ENCODE measurements at regions not wholly inside any gene's neighbourhood (a gene's known extent, or its start where the extent isn't known, plus 50 kb on each side); places are given as distances from the start of the nearest gene placed in this dataset.

GRCh38 chr14:43900173-43900655 is 606.9 kb downstream of the FSCB start:
- Histone ChIP-seq H4K91ac (ENCODE audit: insufficient read depth, low read depth, low read length) (no peak overlapping the region), H3K4me1 (ENCODE audit: control insufficient read depth, insufficient read depth, low read length) (no peaks in the 10 kb centered on the region), H3K4ac (ENCODE audit: low read depth, low read length) (no peak overlapping the region), H3K23ac (ENCODE audit: low read depth, low read length) (no peak overlapping the region), H3K9me3 (ENCODE audit: control insufficient read depth, insufficient read depth, low read length) (no peaks in the 10 kb centered on the region), H4K20me1 (ENCODE audit: insufficient read depth, low read length) (no peaks in the 10 kb centered on the region), H3K9ac (ENCODE audit: low read depth, low read length) (no peak overlapping the region), H2AK5ac (ENCODE audit: low read depth, low read length) (no peak overlapping the region), H3K4me2 (ENCODE audit: low read depth, low read length) (no peak overlapping the region), H2BK5ac (ENCODE audit: low read depth, low read length, poor library complexity, severe bottlenecking) (no peak overlapping the region), H2BK15ac (ENCODE audit: low read depth, low read length) (no peak overlapping the region), H3K18ac (ENCODE audit: low read depth, low read length) (no peak overlapping the region), H3K14ac (replicated peaks; ENCODE audit: low read depth, low read length) (no peak overlapping the region), H3K79me1 (ENCODE audit: low read depth in 1 of 2, low read length in 2 of 2) (no peaks in the 10 kb centered on the region), H4K8ac (ENCODE audit: low read depth in 2 of 2, low read length in 2 of 2) (no peak overlapping the region), H4K5ac (ENCODE audit: low read depth, low read length) (no peak overlapping the region), H2AFZ (replicated peaks; ENCODE audit: low read length, poor library complexity) (no peak overlapping the region), H3K56ac (ENCODE audit: extremely low read depth, insufficient read depth, low read length) (no peak overlapping the region), H2AK9ac (replicated peaks; ENCODE audit: low read depth, low read length, poor library complexity) (no peak overlapping the region), H3K27me3 (ENCODE audit: control insufficient read depth, insufficient read depth, low read length) (no peaks in the 10 kb centered on the region), H2BK20ac (ENCODE audit: low read depth, low read length) (no peak overlapping the region), H3K4me3 (ENCODE audit: insufficient read depth, low read depth, low read length) (no peak overlapping the region), H3K36me3 (ENCODE audit: control insufficient read depth, insufficient read depth, low read length) (no peaks in the 10 kb centered on the region), H2BK120ac (ENCODE audit: low read depth, low read length) (no peak overlapping the region), H3K27ac (ENCODE audit: insufficient read depth, low read length) (no peak overlapping the region), H3K9me1 (ENCODE audit: insufficient read depth, low read length) (no peaks in the 10 kb centered on the region)
- ATAC-seq (ENCODE audit: low read depth) (no peak), DNase-seq (no peak)
- BruUV-seq (replicated peaks), result no TSS peak
- WGBS, 2 experiments (ENCODE audit: extremely low coverage in 2 of 2, insufficient read length in 1 of 2), result no CpG with 5 or more reads among the region's 2 CpGs
- TF ChIP-seq CEBPB (IDR thresholded peaks at IDR 0.05; ENCODE audit: low read depth, low read length), result no peak
- no peak for TF ChIP-seq SMC3 (IDR thresholded peaks at IDR 0.05; ENCODE audit: low read depth, low read length)
- no peak for TF ChIP-seq CTCF (conservative IDR thresholded peaks at IDR 0.05; ENCODE audit: low read depth, low read length)
- no peak for TF ChIP-seq MXI1 (IDR thresholded peaks at IDR 0.05; ENCODE audit: borderline replicate concordance, low read depth, low read length)
- no peak for TF ChIP-seq RFX5 (IDR thresholded peaks at IDR 0.05; ENCODE audit: low read depth, low read length)
- TF ChIP-seq MAZ (IDR thresholded peaks at IDR 0.05; ENCODE audit: borderline replicate concordance, low read depth, low read length), result no peak
- no peak for TF ChIP-seq MAFK (IDR thresholded peaks at IDR 0.05; ENCODE audit: low read depth, low read length)
- no peak for TF ChIP-seq ELK1 (IDR thresholded peaks at IDR 0.05; ENCODE audit: borderline replicate concordance, low read depth, low read length)
- TF ChIP-seq FOS (IDR thresholded peaks at IDR 0.05; ENCODE audit: low read depth, low read length), result no peak
- no peak for TF ChIP-seq USF2 (IDR thresholded peaks at IDR 0.05; ENCODE audit: low read depth, low read length)
- TF ChIP-seq RCOR1 (IDR thresholded peaks at IDR 0.05; ENCODE audit: insufficient replicate concordance, low read length), result no peak
- TF ChIP-seq BHLHE40 (IDR thresholded peaks at IDR 0.05; ENCODE audit: low read depth, low read length), result no peak
- intact Hi-C loops (cut with micrococcal nuclease), result no loop called here
- dilution Hi-C loops (cut with HindIII; ENCODE audit: low sequenced_read_pairs, unreplicated experiment), result no loop called here
- ChIA-PET CTCF (no interaction called here), POLR2A (ENCODE audit: unreplicated experiment) (no interaction called here)
- in situ Hi-C loops (cut with MboI; ENCODE audit: low sequenced_read_pairs), result no loop called here
